GM12864 (cell line): ENCODE measurements at regions not wholly inside any gene's neighbourhood (a gene's known extent, or its start where the extent isn't known, plus 50 kb on each side); places are given as distances from the start of the nearest gene placed in this dataset.
"Not testable (repeated sequence)": the region's sequence is repeated elsewhere in the genome, so short reads cannot be mapped to it uniquely, and the experiment has no call there.

Source experiments
- DNase-seq: peaks from one replicate; pipeline ENCODE4 v3.0.0-alpha.2; 2011; ENCODE audit warnings: low read depth
- H3K4me3 ChIP-seq: 2 replicates; pipeline ENCODE4 v1.5.1; 2011; ENCODE audit warnings: mild to moderate bottlenecking, low read depth, low read length, control low read depth
- TF ChIP-seq, protein P1 (sequence below): IDR thresholded peaks from 2 replicates; pipeline ENCODE4 v1.5.1; 2011; ENCODE audit warnings: low read depth, mild to moderate bottlenecking, moderate library complexity, low read length, control low read depth, inconsistent platforms; ENCODE audit errors: missing control alignments

DNA sequence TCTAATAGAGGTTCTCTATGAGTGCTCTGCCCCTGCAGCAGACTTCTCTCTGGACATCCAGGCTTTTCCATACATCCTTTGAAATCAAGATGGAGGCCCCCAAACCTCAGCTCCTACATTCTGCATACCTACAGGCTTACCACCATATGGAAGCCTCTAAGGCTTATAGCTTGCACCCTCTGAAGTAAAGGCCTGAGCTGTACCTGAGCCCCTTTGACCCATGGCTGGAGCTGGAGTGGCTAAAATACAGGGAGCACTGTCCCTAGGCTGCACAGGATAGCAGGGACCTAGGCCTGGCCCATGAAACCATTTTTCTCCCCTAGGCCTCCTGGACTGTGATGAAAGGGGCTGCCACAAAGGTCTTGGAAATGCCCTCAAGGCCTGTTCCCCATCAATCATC, 1086.1 kb upstream of the MIR17HG start:
- H3K4me3 ChIP-seq = no peak overlapping the region
- TF ChIP-seq, protein P1, sequence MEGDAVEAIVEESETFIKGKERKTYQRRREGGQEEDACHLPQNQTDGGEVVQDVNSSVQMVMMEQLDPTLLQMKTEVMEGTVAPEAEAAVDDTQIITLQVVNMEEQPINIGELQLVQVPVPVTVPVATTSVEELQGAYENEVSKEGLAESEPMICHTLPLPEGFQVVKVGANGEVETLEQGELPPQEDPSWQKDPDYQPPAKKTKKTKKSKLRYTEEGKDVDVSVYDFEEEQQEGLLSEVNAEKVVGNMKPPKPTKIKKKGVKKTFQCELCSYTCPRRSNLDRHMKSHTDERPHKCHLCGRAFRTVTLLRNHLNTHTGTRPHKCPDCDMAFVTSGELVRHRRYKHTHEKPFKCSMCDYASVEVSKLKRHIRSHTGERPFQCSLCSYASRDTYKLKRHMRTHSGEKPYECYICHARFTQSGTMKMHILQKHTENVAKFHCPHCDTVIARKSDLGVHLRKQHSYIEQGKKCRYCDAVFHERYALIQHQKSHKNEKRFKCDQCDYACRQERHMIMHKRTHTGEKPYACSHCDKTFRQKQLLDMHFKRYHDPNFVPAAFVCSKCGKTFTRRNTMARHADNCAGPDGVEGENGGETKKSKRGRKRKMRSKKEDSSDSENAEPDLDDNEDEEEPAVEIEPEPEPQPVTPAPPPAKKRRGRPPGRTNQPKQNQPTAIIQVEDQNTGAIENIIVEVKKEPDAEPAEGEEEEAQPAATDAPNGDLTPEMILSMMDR = no peak
- no peak for DNase-seq

DNA sequence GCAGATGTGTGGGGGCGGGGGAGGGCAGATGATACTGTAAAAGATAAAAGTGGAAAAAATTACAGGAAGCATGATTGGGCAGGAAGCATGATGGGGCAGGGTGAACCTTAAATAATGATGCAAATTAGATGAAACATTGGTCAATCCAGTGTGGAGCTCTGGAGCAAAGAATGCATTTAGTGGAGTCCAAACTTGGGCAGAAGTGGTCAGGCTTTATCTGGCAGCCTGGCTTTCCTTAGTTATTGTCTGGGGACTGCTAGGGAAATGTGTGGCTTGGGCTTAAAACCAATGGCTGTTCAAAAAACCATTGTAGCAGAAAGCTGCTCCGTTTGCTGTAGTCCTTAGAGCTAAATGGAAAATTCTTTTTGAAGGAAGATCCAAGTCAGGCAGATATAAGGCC, 1077.3 kb upstream of the MIR17HG start:
- no peak overlapping the region for H3K4me3 ChIP-seq
- no peak for DNase-seq

DNA sequence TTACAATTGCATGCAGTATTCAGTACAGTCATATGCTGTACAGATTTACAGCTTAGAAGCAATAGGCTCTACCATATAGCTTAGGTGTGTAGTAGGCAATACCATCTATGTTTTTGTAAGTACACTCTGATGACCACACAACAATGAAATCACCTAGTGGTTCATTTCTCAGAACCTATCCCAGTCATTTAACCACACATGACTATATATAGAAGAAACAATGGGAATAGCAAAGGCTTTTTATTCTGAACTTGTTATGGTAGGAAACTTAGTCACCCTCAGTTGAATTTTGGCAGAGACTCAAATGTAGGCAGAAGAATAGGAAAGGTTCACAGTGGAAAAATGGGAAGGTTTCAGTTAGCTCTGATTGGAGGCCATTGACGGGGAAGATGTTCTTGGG, 1075.1 kb upstream of the MIR17HG start:
- H3K4me3 ChIP-seq = no peak overlapping the region
- no peak for DNase-seq
- TF ChIP-seq, protein P1 = no peak

More for the DNA sequence above, 1077.3 kb upstream of the MIR17HG start:
- TF ChIP-seq, protein P1 = no peak

DNA sequence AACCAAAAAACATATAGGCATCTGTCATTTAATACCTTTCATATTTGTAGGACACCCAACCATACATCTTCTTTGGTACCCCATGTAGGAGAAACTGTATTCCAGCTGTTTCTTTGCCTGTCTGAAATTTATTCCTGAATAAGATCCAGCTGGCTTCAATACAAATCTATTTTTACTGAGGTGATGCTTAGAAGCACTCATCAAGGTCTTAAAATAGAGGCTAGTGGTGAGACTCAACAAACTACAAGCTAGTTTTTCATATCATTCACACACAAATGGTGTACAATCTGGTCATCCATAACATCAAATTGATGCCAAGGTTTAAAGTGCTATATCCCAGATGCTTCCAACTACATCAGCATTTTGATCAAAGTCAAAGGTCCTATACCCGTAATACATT, 1071.3 kb upstream of the MIR17HG start:
- TF ChIP-seq, protein P1 = no peak
- no peak for DNase-seq
- H3K4me3 ChIP-seq = no peak overlapping the region

DNA sequence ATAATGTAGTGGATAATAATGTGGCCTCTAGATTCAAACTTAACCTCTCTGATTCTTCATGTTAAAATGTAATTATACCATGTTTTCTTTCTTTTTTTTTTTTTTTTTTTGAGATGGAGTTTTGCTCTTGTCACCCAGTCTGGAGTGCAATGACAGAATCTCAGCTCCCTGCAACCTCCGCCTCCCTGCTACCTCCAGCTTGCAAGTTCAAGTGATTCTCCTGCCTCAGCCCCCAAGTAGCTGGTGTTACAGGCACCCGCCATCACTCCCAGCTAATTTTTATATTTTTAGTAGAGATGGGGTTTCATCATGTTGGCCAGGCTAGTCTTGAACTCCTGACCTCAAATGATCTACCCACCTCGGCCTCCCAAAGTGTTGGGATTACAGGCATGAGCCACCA, 1069.3 kb upstream of the MIR17HG start:
- not testable (repeated sequence) for H3K4me3 ChIP-seq, DNase-seq

DNA sequence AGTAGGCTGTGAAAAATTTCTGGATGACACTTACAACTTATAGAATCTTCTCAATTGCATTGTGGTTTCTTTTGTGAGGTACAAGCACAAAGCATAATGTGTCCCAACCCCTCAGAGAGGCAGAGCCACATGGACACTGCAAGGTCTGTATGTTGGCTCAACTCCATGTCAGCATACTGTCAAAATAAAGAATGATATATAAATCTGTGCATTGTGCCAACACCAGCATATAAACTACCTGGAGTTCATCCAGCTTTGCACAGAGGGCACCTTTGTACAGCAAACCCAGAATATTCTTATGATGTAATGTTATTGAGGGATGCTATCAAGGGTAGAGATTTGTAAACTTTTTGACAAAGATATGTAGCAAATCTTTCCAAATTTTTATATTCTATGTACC, 1065.8 kb upstream of the MIR17HG start:
- DNase-seq = no peak
- TF ChIP-seq, protein P1 = no peak
- no peak overlapping the region for H3K4me3 ChIP-seq

DNA sequence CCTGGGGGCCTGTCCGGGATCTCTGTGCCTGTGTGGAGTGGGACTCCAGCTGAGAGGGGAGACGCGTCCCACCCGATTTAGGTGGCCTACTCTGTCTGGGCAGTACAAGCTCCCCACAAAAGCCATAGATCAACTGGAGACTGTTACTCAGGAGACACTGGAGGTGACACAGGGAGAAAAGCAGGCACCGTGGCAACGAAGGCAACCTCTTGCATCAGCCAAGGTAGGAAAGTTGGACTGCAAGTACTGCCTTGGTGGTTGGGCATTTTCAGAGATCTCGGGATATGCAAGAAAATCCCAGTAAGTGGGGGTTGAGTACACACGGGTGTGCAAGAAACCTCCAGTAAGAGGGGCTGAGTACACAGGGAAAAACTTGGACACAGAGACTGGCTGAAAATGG, 1060.0 kb upstream of the MIR17HG start:
- no peak overlapping the region for H3K4me3 ChIP-seq
- TF ChIP-seq, protein P1 = no peak
- DNase-seq = no peak

DNA sequence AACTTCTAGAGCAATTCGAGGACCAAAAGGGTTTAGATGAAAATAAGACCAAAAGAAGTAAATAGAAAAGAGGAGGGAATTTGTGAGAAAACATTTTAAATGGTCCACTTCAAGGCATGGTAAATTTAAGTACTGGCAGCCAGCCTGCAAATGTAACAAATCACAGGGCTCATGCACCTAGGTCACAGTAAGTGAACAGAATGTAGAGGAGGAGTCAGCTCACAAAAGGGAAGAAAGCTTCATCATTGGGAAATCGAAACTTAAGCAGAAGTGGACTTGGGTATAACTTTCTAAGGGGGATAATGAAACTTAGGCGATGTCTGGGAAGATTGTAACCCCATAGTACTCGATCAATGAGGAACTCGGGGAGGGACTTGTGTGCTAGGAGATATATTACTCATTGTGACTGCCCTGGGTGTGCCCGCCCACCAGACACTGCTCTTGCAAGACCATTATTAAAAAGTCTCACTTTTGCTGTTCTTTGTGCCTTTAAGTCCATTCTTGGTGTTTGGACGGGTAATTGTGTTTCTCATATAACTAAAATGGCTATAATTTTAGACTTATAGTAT, 1053.6 kb upstream of the MIR17HG start:
- TF ChIP-seq, protein P1 = no peak
- no peak overlapping the region for H3K4me3 ChIP-seq
- DNase-seq = no peak
